ENCODE measurements at regions not wholly inside any gene's neighbourhood (a gene's known extent, or its start where the extent isn't known, plus 50 kb on each side); places are given as distances from the start of the nearest gene placed in this dataset.

DNA sequence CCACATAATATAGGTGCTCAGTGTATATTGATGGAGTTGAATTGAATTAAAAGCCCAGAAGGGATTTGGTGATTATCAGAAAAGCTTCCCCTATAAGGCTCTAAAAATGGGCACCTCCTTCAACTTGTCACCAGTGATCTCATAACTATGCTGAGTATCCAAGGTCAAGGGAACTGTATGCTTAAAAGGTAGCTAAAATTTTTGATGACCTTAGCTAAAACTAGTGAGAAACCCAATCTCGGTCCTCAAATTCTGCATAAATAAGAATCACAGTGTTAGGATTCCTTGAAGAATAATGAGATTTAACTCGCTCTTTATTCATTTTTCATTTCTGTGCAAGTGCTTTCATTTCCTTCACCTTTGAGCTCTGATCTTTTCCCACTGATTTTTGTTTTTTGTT is 87.7 kb upstream of the AP1S2 start:
- H4K20me1 ChIP-seq (ENCODE audit: control insufficient read depth, extremely low read depth, insufficient read depth, low read length), result no peaks in the 10 kb centered on the region

DNA sequence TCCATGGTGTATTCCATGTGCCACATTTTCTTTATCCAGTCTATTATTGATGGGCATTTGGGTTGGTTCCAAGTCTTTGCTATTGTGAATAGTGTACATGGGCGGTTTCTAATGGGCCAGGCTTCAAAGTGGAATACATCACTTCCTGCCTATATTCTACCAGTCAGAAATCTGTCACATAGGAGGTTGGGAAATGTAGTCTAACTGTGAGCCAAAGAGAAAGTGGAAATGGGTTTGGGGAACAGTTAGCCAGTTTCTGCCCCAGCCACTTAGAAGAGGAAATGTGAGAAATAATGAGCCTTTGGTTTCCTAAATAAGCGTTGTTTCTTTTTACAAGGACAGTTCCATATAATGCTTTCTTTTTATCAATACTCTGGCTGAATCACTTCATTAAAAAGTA is 85.1 kb upstream of the AP1S2 start:
- Histone ChIP-seq H4K20me1 (ENCODE audit: control insufficient read depth, extremely low read depth, insufficient read depth, low read length) (no peaks in the 10 kb centered on the region), H3K27ac (ENCODE audit: control insufficient read depth, insufficient read depth, low read length) (no peak overlapping the region), H3K36me3 (ENCODE audit: control insufficient read depth in 2 of 2, extremely low read depth in 1 of 2, insufficient read depth in 2 of 2, low read length in 2 of 2) (no peaks in the 10 kb centered on the region), H3K9ac (ENCODE audit: control insufficient read depth, extremely low read depth, insufficient read depth, low read length) (no peak overlapping the region), H2AFZ (ENCODE audit: control insufficient read depth, low read length) (no peak overlapping the region), H3K4me3 (ENCODE audit: control insufficient read depth in 2 of 3, extremely low read depth in 1 of 3, insufficient read depth in 2 of 3, low read depth in 1 of 3, low read length in 3 of 3) (no peak overlapping the region), H3K79me2 (ENCODE audit: control insufficient read depth, insufficient read depth, low read length) (no peaks in the 10 kb centered on the region), H3K9me3 (ENCODE audit: control insufficient read depth, low read depth, low read length) (no peaks in the 10 kb centered on the region), H3K27me3 (ENCODE audit: control insufficient read depth, extremely low read depth, insufficient read depth, low read length) (no peaks in the 10 kb centered on the region), H3K9me1 (ENCODE audit: control insufficient read depth, extremely low read depth, insufficient read depth, low read length) (no peaks in the 10 kb centered on the region), H3K4me1 (ENCODE audit: control insufficient read depth, extremely low read depth, insufficient read depth, low read length) (peaks cover 4% of the 10 kb centered on the region), H3K4me2 (ENCODE audit: control insufficient read depth, extremely low read depth, insufficient read depth, low read depth, low read length) (no peak overlapping the region)
- dilution Hi-C loops (cut with MboI; ENCODE audit: extremely low pct_ligation_motif_present, low sequenced_read_pairs), result no loop called here
- no peak for TF ChIP-seq EZH2 (IDR thresholded peaks at IDR 0.05; ENCODE audit: low read length)
- TF ChIP-seq, protein P1, sequence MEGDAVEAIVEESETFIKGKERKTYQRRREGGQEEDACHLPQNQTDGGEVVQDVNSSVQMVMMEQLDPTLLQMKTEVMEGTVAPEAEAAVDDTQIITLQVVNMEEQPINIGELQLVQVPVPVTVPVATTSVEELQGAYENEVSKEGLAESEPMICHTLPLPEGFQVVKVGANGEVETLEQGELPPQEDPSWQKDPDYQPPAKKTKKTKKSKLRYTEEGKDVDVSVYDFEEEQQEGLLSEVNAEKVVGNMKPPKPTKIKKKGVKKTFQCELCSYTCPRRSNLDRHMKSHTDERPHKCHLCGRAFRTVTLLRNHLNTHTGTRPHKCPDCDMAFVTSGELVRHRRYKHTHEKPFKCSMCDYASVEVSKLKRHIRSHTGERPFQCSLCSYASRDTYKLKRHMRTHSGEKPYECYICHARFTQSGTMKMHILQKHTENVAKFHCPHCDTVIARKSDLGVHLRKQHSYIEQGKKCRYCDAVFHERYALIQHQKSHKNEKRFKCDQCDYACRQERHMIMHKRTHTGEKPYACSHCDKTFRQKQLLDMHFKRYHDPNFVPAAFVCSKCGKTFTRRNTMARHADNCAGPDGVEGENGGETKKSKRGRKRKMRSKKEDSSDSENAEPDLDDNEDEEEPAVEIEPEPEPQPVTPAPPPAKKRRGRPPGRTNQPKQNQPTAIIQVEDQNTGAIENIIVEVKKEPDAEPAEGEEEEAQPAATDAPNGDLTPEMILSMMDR (optimal IDR thresholded peaks at IDR 0.05 in 1 of 3, IDR thresholded peaks at IDR 0.05 in 1 of 3, conservative IDR thresholded peaks at IDR 0.05 in 1 of 3; ENCODE audit: extremely low read depth in 1 of 3, insufficient read depth in 2 of 3, low read length in 3 of 3), result no peak
- FAIRE-seq (no peak), DNase-seq (ENCODE audit: low read depth, low spot score) (no peak)

More for the DNA sequence above, 87.7 kb upstream of the AP1S2 start:
- dilution Hi-C loops (cut with MboI; ENCODE audit: extremely low pct_ligation_motif_present, low sequenced_read_pairs), result no loop called here
- no peaks in the 10 kb centered on the region for H3K36me3 ChIP-seq (ENCODE audit: control insufficient read depth in 2 of 2, extremely low read depth in 1 of 2, insufficient read depth in 2 of 2, low read length in 2 of 2)
- DNase-seq (ENCODE audit: low read depth, low spot score), result no peak
- H3K4me2 ChIP-seq (ENCODE audit: control insufficient read depth, extremely low read depth, insufficient read depth, low read depth, low read length), result no peak overlapping the region
- no peak overlapping the region for H3K27ac ChIP-seq (ENCODE audit: control insufficient read depth, insufficient read depth, low read length)
- no peak overlapping the region for H3K9ac ChIP-seq (ENCODE audit: control insufficient read depth, extremely low read depth, insufficient read depth, low read length)
- no peaks in the 10 kb centered on the region for H3K9me3 ChIP-seq (ENCODE audit: control insufficient read depth, low read depth, low read length)
- no peak overlapping the region for H3K4me3 ChIP-seq (ENCODE audit: control insufficient read depth in 2 of 3, extremely low read depth in 1 of 3, insufficient read depth in 2 of 3, low read depth in 1 of 3, low read length in 3 of 3)
- H3K79me2 ChIP-seq (ENCODE audit: control insufficient read depth, insufficient read depth, low read length), result no peaks in the 10 kb centered on the region
- no peak overlapping the region for H2AFZ ChIP-seq (ENCODE audit: control insufficient read depth, low read length)
- TF ChIP-seq, protein P1 (optimal IDR thresholded peaks at IDR 0.05 in 1 of 3, IDR thresholded peaks at IDR 0.05 in 1 of 3, conservative IDR thresholded peaks at IDR 0.05 in 1 of 3; ENCODE audit: extremely low read depth in 1 of 3, insufficient read depth in 2 of 3, low read length in 3 of 3), result no peak
- TF ChIP-seq EZH2 (IDR thresholded peaks at IDR 0.05; ENCODE audit: low read length), result no peak
- H3K9me1 ChIP-seq (ENCODE audit: control insufficient read depth, extremely low read depth, insufficient read depth, low read length), result no peaks in the 10 kb centered on the region
- H3K4me1 ChIP-seq (ENCODE audit: control insufficient read depth, extremely low read depth, insufficient read depth, low read length), result peaks cover 15% of the 10 kb centered on the region
- H3K27me3 ChIP-seq (ENCODE audit: control insufficient read depth, extremely low read depth, insufficient read depth, low read length), result no peaks in the 10 kb centered on the region
- FAIRE-seq, result no peak

Data from keratinocyte (primary cell).